Fibroblast of lung (primary cell): ENCODE measurements at regions not wholly inside any gene's neighbourhood (a gene's known extent, or its start where the extent isn't known, plus 50 kb on each side); places are given as distances from the start of the nearest gene placed in this dataset.

Experiments
- DNase-seq, 2 donors: peaks; one replicate each; pipeline versions ENCODE4 v3.0.0 to v3.0.0-alpha.2; 2010; ENCODE audit warnings: low read depth in 2 of 2
- H2AFZ ChIP-seq: 2 replicates; pipeline ENCODE4 v1.5.1; 2012; ENCODE audit warnings: low read length, control low read depth, inconsistent platforms
- H3K27ac ChIP-seq: 2 replicates; pipeline ENCODE4 v1.5.1; 2011; ENCODE audit warnings: low read length, control low read depth; ENCODE audit not compliant: insufficient read depth
- H3K27me3 ChIP-seq: 2 replicates; pipeline ENCODE4 v1.5.1; 2011; ENCODE audit warnings: mild to moderate bottlenecking, low read length; ENCODE audit not compliant: control insufficient read depth, insufficient read depth
- H3K36me3 ChIP-seq: 2 replicates; pipeline ENCODE4 v1.5.1; 2011; ENCODE audit warnings: low read length; ENCODE audit not compliant: control insufficient read depth, insufficient read depth
- H3K4me1 ChIP-seq: 2 replicates; pipeline ENCODE4 v1.5.1; 2011; ENCODE audit warnings: low read length; ENCODE audit not compliant: control insufficient read depth, insufficient read depth; ENCODE audit errors: extremely low read depth
- H3K4me2 ChIP-seq: 2 replicates; pipeline ENCODE4 v1.5.1; 2011; ENCODE audit warnings: low read length, control low read depth; ENCODE audit not compliant: insufficient read depth; ENCODE audit errors: extremely low read depth
- H3K4me3 ChIP-seq, 4 experiments: fragments of 200-600 bp in 1 of 4; sonication (generic) in 1 of 4; replicated peaks in 1 of 4; 2 replicates each; pipeline ENCODE4 v1.5.1; 2011 to 2016; ENCODE audit warnings: low read length in 4 of 4, low read depth in 3 of 4, mild to moderate bottlenecking in 3 of 4, control low read depth in 2 of 4, inconsistent platforms in 1 of 4, mixed read lengths in 1 of 4; ENCODE audit not compliant: insufficient read depth in 1 of 4; ENCODE audit errors: control extremely low read depth in 1 of 4
- H3K79me2 ChIP-seq: 2 replicates; pipeline ENCODE4 v1.5.1; 2012; ENCODE audit warnings: mild to moderate bottlenecking, low read length, inconsistent platforms; ENCODE audit not compliant: control insufficient read depth, insufficient read depth
- H3K9ac ChIP-seq: 2 replicates; pipeline ENCODE4 v1.5.1; 2011; ENCODE audit warnings: mild to moderate bottlenecking, low read length, control low read depth; ENCODE audit not compliant: insufficient read depth
- H3K9me3 ChIP-seq: 2 replicates; pipeline ENCODE4 v1.5.1; 2012; ENCODE audit warnings: low read depth, low read length; ENCODE audit not compliant: control insufficient read depth, insufficient read depth
- H4K20me1 ChIP-seq: 2 replicates; pipeline ENCODE4 v1.5.1; 2011; ENCODE audit warnings: low read length; ENCODE audit not compliant: control insufficient read depth, insufficient read depth; ENCODE audit errors: extremely low read depth
- CTCF ChIP-seq, 2 donors: IDR thresholded peaks in 1 of 2; conservative IDR thresholded peaks in 1 of 2; 1 replicate in 1 of 2; 2 replicates in 1 of 2; pipeline ENCODE4 v1.5.1; 2011 to 2012; ENCODE audit warnings: low read length in 2 of 2, control low read depth in 1 of 2, inconsistent platforms in 1 of 2, low read depth in 1 of 2, mild to moderate bottlenecking in 1 of 2
- EZH2 ChIP-seq: IDR thresholded peaks from 2 replicates; pipeline ENCODE4 v1.5.1; 2012; ENCODE audit warnings: low read length, control low read depth, mild to moderate bottlenecking; ENCODE audit errors: missing control alignments

- Histone ChIP-seq H3K27me3 (no peaks in the 10 kb centered on the region), H3K4me1 (no peaks in the 10 kb centered on the region), H3K36me3 (no peaks in the 10 kb centered on the region), H3K4me2 (no peak overlapping the region), H2AFZ (no peak overlapping the region), H3K4me3 (no peak overlapping the region), H3K9me3 (no peaks in the 10 kb centered on the region), H3K79me2 (no peaks in the 10 kb centered on the region), H3K9ac (no peak overlapping the region), H3K27ac (no peak overlapping the region), H4K20me1 (no peaks in the 10 kb centered on the region)
- no peak for TF ChIP-seq EZH2
- no peak for TF ChIP-seq CTCF (conservative IDR thresholded peaks at IDR 0.05 in 1 of 2, IDR thresholded peaks at IDR 0.05 in 1 of 2; ENCODE audit: low read depth in 1 of 2, low read length in 2 of 2)
- DNase-seq, result no peak
Observed at GRCh38 chr6:114989279-114989964, 646.6 kb upstream of the HS3ST5 start.

- no peak overlapping the region for H3K27ac ChIP-seq
Observed at GRCh38 chr6:114987281-114987680, 644.5 kb upstream of the HS3ST5 start.

GRCh38 chr6:114955363-114955762 is 612.5 kb upstream of the HS3ST5 start:
- H2AFZ ChIP-seq, result no peak overlapping the region
- H3K27me3 ChIP-seq, result no peaks in the 10 kb centered on the region
- no peak overlapping the region for H3K27ac ChIP-seq
- no peaks in the 10 kb centered on the region for H3K4me1 ChIP-seq
- H4K20me1 ChIP-seq, result no peaks in the 10 kb centered on the region
- TF ChIP-seq CTCF (conservative IDR thresholded peaks at IDR 0.05 in 1 of 2, IDR thresholded peaks at IDR 0.05 in 1 of 2; ENCODE audit: low read depth in 1 of 2, low read length in 2 of 2), result no peak
- TF ChIP-seq EZH2, result no peak
- H3K36me3 ChIP-seq, result no peaks in the 10 kb centered on the region
- H3K9me3 ChIP-seq, result no peaks in the 10 kb centered on the region
- H3K4me2 ChIP-seq, result no peak overlapping the region
- no peak overlapping the region for H3K9ac ChIP-seq
- no peak overlapping the region for H3K4me3 ChIP-seq
- no peaks in the 10 kb centered on the region for H3K79me2 ChIP-seq
- DNase-seq, result no peak

More at GRCh38 chr6:114987281-114987680, 644.5 kb upstream of the HS3ST5 start:
- no peaks in the 10 kb centered on the region for H3K36me3 ChIP-seq
- H4K20me1 ChIP-seq, result no peaks in the 10 kb centered on the region
- H3K9me3 ChIP-seq, result no peaks in the 10 kb centered on the region
- H3K27me3 ChIP-seq, result no peaks in the 10 kb centered on the region
- H3K79me2 ChIP-seq, result no peaks in the 10 kb centered on the region
- no peak overlapping the region for H2AFZ ChIP-seq
- no peak overlapping the region for H3K4me3 ChIP-seq
- H3K4me1 ChIP-seq, result no peaks in the 10 kb centered on the region
- H3K4me2 ChIP-seq, result no peak overlapping the region
- no peak for DNase-seq
- TF ChIP-seq EZH2, result no peak
- TF ChIP-seq CTCF (conservative IDR thresholded peaks at IDR 0.05 in 1 of 2, IDR thresholded peaks at IDR 0.05 in 1 of 2; ENCODE audit: low read depth in 1 of 2, low read length in 2 of 2), result no peak
- H3K9ac ChIP-seq, result no peak overlapping the region
